Stimulated activated naive CD8-positive, alpha-beta T cell treated with anti-CD3 and anti-CD28 coated beads, Interleukin-15, Interleukin-2, amounts not matched to agents 100 ng/mL and 50 ng/mL, for 24 hours (primary cell): ENCODE measurements at regions not wholly inside any gene's neighbourhood (a gene's known extent, or its start where the extent isn't known, plus 50 kb on each side); places are given as distances from the start of the nearest gene placed in this dataset.

ENCODE experiments used
- H3K27ac Mint-ChIP-seq: one replicate; pipeline ENCODE4 v1.8.0; 2021; ENCODE audit warnings: mild to moderate bottlenecking, mixed read lengths
- H3K27me3 Mint-ChIP-seq: one replicate; pipeline ENCODE4 v1.8.0; 2021; ENCODE audit warnings: mixed read lengths
- H3K36me3 Mint-ChIP-seq: one replicate; pipeline ENCODE4 v1.8.0; 2021; ENCODE audit warnings: low read depth, mixed read lengths
- H3K4me1 Mint-ChIP-seq: one replicate; pipeline ENCODE4 v1.8.0; 2021; ENCODE audit warnings: low read depth, mixed read lengths
- H3K4me3 Mint-ChIP-seq: one replicate; pipeline ENCODE4 v1.8.0; 2021; ENCODE audit warnings: mild to moderate bottlenecking, mixed read lengths
- H3K9me3 Mint-ChIP-seq: one replicate; pipeline ENCODE4 v1.8.0; 2021; ENCODE audit warnings: mixed read lengths

DNA sequence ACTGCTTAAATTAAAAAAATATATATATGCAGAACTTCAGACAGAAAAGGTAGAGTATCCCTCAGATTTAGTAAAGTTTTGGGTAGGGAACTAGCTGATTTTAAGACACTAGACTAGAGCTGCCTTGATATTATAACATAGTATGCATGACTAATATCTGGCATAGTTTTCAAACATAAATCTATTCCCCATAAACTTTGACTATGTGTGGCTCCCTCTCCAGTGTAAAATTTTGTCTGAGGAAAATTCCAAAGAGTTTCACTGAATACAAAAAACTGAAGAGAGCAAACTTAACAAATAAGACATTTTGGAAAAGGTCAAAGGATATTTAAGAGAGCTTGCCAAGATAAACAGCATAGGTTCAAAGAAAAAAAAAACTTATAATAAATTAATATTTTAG, 66.2 kb upstream of the ZNF462 start:
- Mint-ChIP-seq H3K27ac (no peak overlapping the region), H3K9me3 (peaks cover 2% of the 10 kb centered on the region), H3K27me3 (no peaks in the 10 kb centered on the region), H3K4me1 (no peaks in the 10 kb centered on the region), H3K4me3 (no peak overlapping the region), H3K36me3 (no peaks in the 10 kb centered on the region)

GRCh38 chr9:106797299-106797698, 65.7 kb upstream of the ZNF462 start:
- H3K27ac Mint-ChIP-seq: no peak overlapping the region
- H3K27me3 Mint-ChIP-seq: no peaks in the 10 kb centered on the region
- peaks cover 4% of the 10 kb centered on the region for H3K9me3 Mint-ChIP-seq
- H3K4me1 Mint-ChIP-seq: no peaks in the 10 kb centered on the region
- no peaks in the 10 kb centered on the region for H3K36me3 Mint-ChIP-seq
- H3K4me3 Mint-ChIP-seq: no peak overlapping the region

DNA sequence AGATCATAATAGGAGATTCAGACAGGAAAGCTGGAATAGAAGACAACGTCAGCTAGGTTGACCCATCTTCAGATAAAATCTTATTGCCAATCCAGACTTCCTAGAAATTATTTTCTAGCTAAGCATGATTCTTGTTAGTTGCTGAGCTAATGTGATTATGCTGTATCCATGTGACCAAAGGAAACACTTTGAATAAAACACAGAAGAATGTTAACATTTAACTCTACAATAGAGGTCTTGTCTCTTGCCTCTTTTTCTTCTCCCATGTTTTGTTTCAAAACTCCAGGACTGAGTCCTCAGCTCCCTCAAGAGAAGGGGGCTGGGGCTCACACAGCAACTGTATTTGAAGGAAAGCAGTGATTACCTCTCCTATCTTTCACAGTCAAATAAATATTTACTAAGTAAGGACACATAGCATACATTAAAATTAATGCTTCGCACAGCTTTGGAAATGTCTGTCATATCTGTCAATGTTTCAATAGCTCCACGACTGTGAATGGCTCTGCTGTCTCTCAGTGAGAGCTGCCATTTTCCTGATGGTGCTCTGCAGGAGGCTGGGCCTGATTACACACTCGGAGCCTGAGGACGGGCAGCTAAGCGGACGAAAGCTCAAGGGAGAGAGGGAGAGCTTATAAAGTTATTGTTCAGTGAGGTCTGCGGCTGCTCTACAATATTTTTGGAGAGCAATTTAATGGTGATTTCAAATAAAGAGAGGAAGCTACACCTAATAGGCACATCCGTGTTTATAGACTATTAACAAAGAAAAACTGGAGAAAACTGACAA, 64.8 kb upstream of the ZNF462 start:
- no peak overlapping the region for H3K27ac Mint-ChIP-seq
- no peaks in the 10 kb centered on the region for H3K4me1 Mint-ChIP-seq
- no peaks in the 10 kb centered on the region for H3K27me3 Mint-ChIP-seq
- no peaks in the 10 kb centered on the region for H3K36me3 Mint-ChIP-seq
- no peak overlapping the region for H3K4me3 Mint-ChIP-seq
- H3K9me3 Mint-ChIP-seq: peaks cover 7% of the 10 kb centered on the region

GRCh38 chr9:106799152-106799551, 63.8 kb upstream of the ZNF462 start:
- Mint-ChIP-seq H3K36me3 (no peaks in the 10 kb centered on the region), H3K9me3 (peaks cover 7% of the 10 kb centered on the region), H3K4me1 (no peaks in the 10 kb centered on the region), H3K27me3 (no peaks in the 10 kb centered on the region), H3K4me3 (no peak overlapping the region), H3K27ac (no peak overlapping the region)

- Mint-ChIP-seq H3K9me3 (peaks cover 7% of the 10 kb centered on the region), H3K36me3 (no peaks in the 10 kb centered on the region), H3K4me1 (no peaks in the 10 kb centered on the region), H3K4me3 (no peak overlapping the region), H3K27ac (no peak overlapping the region), H3K27me3 (no peaks in the 10 kb centered on the region)
These were observed 62.2 kb upstream of the ZNF462 start for GRCh38 chr9:106800701-106801270.

GRCh38 chr9:106801816-106802215, 61.1 kb upstream of the ZNF462 start:
- H3K27ac Mint-ChIP-seq: no peak overlapping the region
- H3K27me3 Mint-ChIP-seq: no peaks in the 10 kb centered on the region
- no peaks in the 10 kb centered on the region for H3K4me1 Mint-ChIP-seq
- H3K36me3 Mint-ChIP-seq: no peaks in the 10 kb centered on the region
- no peak overlapping the region for H3K4me3 Mint-ChIP-seq
- H3K9me3 Mint-ChIP-seq: peaks cover 10% of the 10 kb centered on the region
